HepG2 (cell line): ENCODE measurements at regions not wholly inside any gene's neighbourhood (a gene's known extent, or its start where the extent isn't known, plus 50 kb on each side); places are given as distances from the start of the nearest gene placed in this dataset.

Source experiments
- ATAC-seq: fragments of 200-7000 bp; cut with Tn5 transposase; 3 replicates; pipeline ENCODE4 v1.9.1; 2020; ENCODE audit warnings: mild to moderate bottlenecking, moderate library complexity
- BruUV-seq: library from RNA; stranded (reverse); fragments of 400-500 nt; replicated peaks from 2 replicates; lab custom pipeline; 2021; lab: Mats Ljungman, UMichigan
- CTCF ChIA-PET: fragments of 300-600 bp; formaldehyde crosslinking; extraction: SDS; loops from one replicate; lab custom pipeline; 2021; ENCODE audit warnings: low total read pairs, inconsistent platforms, low intra/inter-chr PET ratio; lab: Yijun Ruan, JAX
- POLR2A ChIA-PET: fragments of 350-600 bp; sonication (Branson Sonifier 250); formaldehyde crosslinking; loops from one replicate; lab custom pipeline; 2020; ENCODE audit warnings: antibody characterized with exemption, inconsistent platforms; lab: Yijun Ruan, JAX
- DNase-seq: peaks from one replicate; pipeline ENCODE4 v3.0.0-alpha.2; 2015; ENCODE audit warnings: low spot score
- FAIRE-seq: peaks from 3 replicates; lab custom pipeline; 2011; peaks lifted over from hg19 to GRCh38; lab: Jason Lieb, UNC
- H2AFZ ChIP-seq: one replicate; pipeline ENCODE4 v1.6.1; 2011; ENCODE audit warnings: low read length, inconsistent platforms
- H3K27ac ChIP-seq: fragments of 300-600 bp; 3 replicates; pipeline ENCODE4 v1.8.0; 2011; ENCODE audit warnings: mixed run types, mild to moderate bottlenecking, mixed read lengths, low read length, inconsistent platforms; ENCODE audit not compliant: insufficient read depth; ENCODE audit errors: extremely low read length
- H3K27me3 ChIP-seq, 2 experiments: fragments of 200-600 bp in 1 of 2; 2 replicates in 1 of 2; 3 replicates in 1 of 2; pipeline versions ENCODE4 v1.6.0 to v1.8.0; 2011; ENCODE audit warnings: low read length in 2 of 2, mild to moderate bottlenecking in 2 of 2, moderate library complexity in 2 of 2, inconsistent platforms in 1 of 2; ENCODE audit not compliant: insufficient read depth in 2 of 2, control insufficient read depth in 1 of 2
- H3K36me3 ChIP-seq, 2 experiments: fragments of 200-600 bp in 1 of 2; replicated peaks in 1 of 2; 2 replicates in 1 of 2; 3 replicates in 1 of 2; pipeline versions ENCODE4 v1.5.1 to v1.8.0; 2011; ENCODE audit warnings: low read length in 2 of 2, inconsistent platforms in 1 of 2; ENCODE audit not compliant: insufficient read depth in 2 of 2, control insufficient read depth in 1 of 2
- H3K4me1 ChIP-seq: 2 replicates; pipeline ENCODE4 v1.5.1; 2012; ENCODE audit warnings: low read length, inconsistent platforms; ENCODE audit not compliant: insufficient read depth
- H3K4me2 ChIP-seq: 2 replicates; pipeline ENCODE4 v1.6.0; 2011; ENCODE audit warnings: low read depth, low read length, inconsistent platforms
- H3K4me3 ChIP-seq, 3 experiments: fragments of 200-600 bp in 1 of 3; sonication (generic), shearing (Covaris generic) in 1 of 3; replicated peaks in 1 of 3; 2 replicates each; pipeline ENCODE4 v1.5.1; 2011 to 2016; ENCODE audit warnings: low read length in 3 of 3, inconsistent platforms in 2 of 3, low read depth in 2 of 3, mild to moderate bottlenecking in 2 of 3, control low read depth in 1 of 3, mixed read lengths in 1 of 3; ENCODE audit not compliant: insufficient read depth in 1 of 3
- H3K79me2 ChIP-seq: one replicate; pipeline ENCODE4 v1.6.1; 2011; ENCODE audit warnings: low read length, inconsistent platforms; ENCODE audit not compliant: insufficient read depth
- H3K9ac ChIP-seq: 2 replicates; pipeline ENCODE4 v1.6.0; 2011; ENCODE audit warnings: mild to moderate bottlenecking, low read depth, low read length, inconsistent platforms; ENCODE audit not compliant: insufficient read depth
- H3K9me3 ChIP-seq: 2 replicates; pipeline ENCODE4 v1.5.1; 2012; ENCODE audit warnings: mild to moderate bottlenecking, low read length
- H4K20me1 ChIP-seq: 2 replicates; pipeline ENCODE4 v1.6.0; 2011; ENCODE audit warnings: inconsistent platforms, mild to moderate bottlenecking, low read length, moderate library complexity; ENCODE audit not compliant: insufficient read depth
- CCDC6 ChIP-seq: sonication (generic); formaldehyde crosslinking; IDR thresholded peaks from 2 replicates; pipeline ENCODE4 v1.8.1; 2022; ENCODE audit warnings: mild to moderate bottlenecking, missing genetic modification reagents, moderate library complexity
- CENPT ChIP-seq: sonication (generic); formaldehyde crosslinking; IDR thresholded peaks from 2 replicates; pipeline ENCODE4 v1.8.0; 2022; ENCODE audit warnings: low read depth, mild to moderate bottlenecking, moderate library complexity, missing genetic modification reagents
- DNMT3B ChIP-seq: conservative IDR thresholded peaks from 2 replicates; pipeline ENCODE4 v1.6.1; 2016; ENCODE audit warnings: missing biosample characterization, control low read depth
- HNF4A ChIP-seq: sonication (generic); formaldehyde crosslinking; IDR thresholded peaks from 2 replicates; pipeline ENCODE4 v1.4.0; 2020; ENCODE audit warnings: missing genetic modification reagents
- JDP2 ChIP-seq: sonication (generic); formaldehyde crosslinking; IDR thresholded peaks from 2 replicates; pipeline ENCODE4 v1.8.1; 2022; ENCODE audit warnings: missing genetic modification reagents, borderline replicate concordance
- KDM3A ChIP-seq: IDR thresholded peaks from 2 replicates; pipeline ENCODE4 v1.6.1; 2018; ENCODE audit warnings: low read depth, missing compliant biosample characterization
- KLF13 ChIP-seq: sonication (generic); formaldehyde crosslinking; IDR thresholded peaks from 2 replicates; pipeline ENCODE4 v1.4.0; 2020; ENCODE audit warnings: mild to moderate bottlenecking, missing genetic modification reagents
- KLF9 ChIP-seq: IDR thresholded peaks from 2 replicates; pipeline ENCODE4 v1.6.1; 2016; ENCODE audit warnings: low read depth
- KMT2B ChIP-seq: IDR thresholded peaks from 2 replicates; pipeline ENCODE4 v1.6.1; 2016; ENCODE audit warnings: missing genetic modification reagents, missing compliant biosample characterization
- POGK ChIP-seq: sonication (generic); formaldehyde crosslinking; conservative IDR thresholded peaks from 2 replicates; pipeline ENCODE4 v1.8.0; 2022; ENCODE audit warnings: mild to moderate bottlenecking, moderate library complexity, missing genetic modification reagents
- RARA ChIP-seq: IDR thresholded peaks from 2 replicates; pipeline ENCODE4 v1.6.1; 2016; ENCODE audit warnings: missing genetic modification reagents, missing compliant biosample characterization
- TEF ChIP-seq: sonication (generic); formaldehyde crosslinking; IDR thresholded peaks from 2 replicates; pipeline ENCODE4 v1.5.0; 2020; ENCODE audit warnings: missing genetic modification reagents
- THAP9 ChIP-seq: sonication (generic); formaldehyde crosslinking; IDR thresholded peaks from 2 replicates; pipeline ENCODE4; 2020; ENCODE audit warnings: missing genetic modification reagents, mild to moderate bottlenecking, borderline replicate concordance
- ZBTB38 ChIP-seq: sonication (generic); formaldehyde crosslinking; IDR thresholded peaks from 2 replicates; pipeline ENCODE4 v1.5.1; 2020; ENCODE audit warnings: mild to moderate bottlenecking, missing genetic modification reagents
- ZNF558 ChIP-seq: sonication (generic); formaldehyde crosslinking; IDR thresholded peaks from 2 replicates; pipeline ENCODE4 v1.9.0; 2022; ENCODE audit warnings: mild to moderate bottlenecking, missing genetic modification reagents, borderline replicate concordance
- ZNF644 ChIP-seq: IDR thresholded peaks from 2 replicates; pipeline ENCODE4 v1.6.1; 2016; ENCODE audit warnings: low read depth
- ZNF7 ChIP-seq: IDR thresholded peaks from 2 replicates; pipeline ENCODE4 v1.6.1; 2016; ENCODE audit warnings: missing biosample characterization, missing genetic modification reagents
- ZNF740 ChIP-seq: sonication (generic); formaldehyde crosslinking; IDR thresholded peaks from 2 replicates; pipeline ENCODE4 v1.4.0; 2020; ENCODE audit warnings: missing genetic modification reagents
- ZNF878 ChIP-seq: sonication (generic); formaldehyde crosslinking; IDR thresholded peaks from 2 replicates; pipeline ENCODE4 v1.8.1; 2023; ENCODE audit warnings: mild to moderate bottlenecking, missing genetic modification reagents, moderate library complexity
- WGBS: methylation state at CpG from one replicate; pipeline ENCODE4 v1.1.6; 2017; ENCODE audit warnings: low lambda C conversion rate; 5-methylcytosine and 5-hydroxymethylcytosine counted together
- in situ Hi-C: cut with HindIII; loops from 2 replicates; pipeline ENCODE4 v1.10.0; 2017; ENCODE audit warnings: low pct_unique_long_range_greater_than_20kb; ENCODE audit not compliant: extremely low pct_ligation_motif_present
- intact Hi-C: fragments of 100-400 bp; cut with micrococcal nuclease; formaldehyde crosslinking; loops from one replicate; pipeline ENCODE4 v1.10.0; 2022; ENCODE audit not compliant: unreplicated experiment

GRCh38 chr7:19248115-19248514 lies 102.9 kb upstream of the FERD3L start:
- BruUV-seq: no TSS peak
- Histone ChIP-seq H3K79me2 (no peaks in the 10 kb centered on the region), H4K20me1 (no peaks in the 10 kb centered on the region), H3K9me3 (peaks cover 71% of the 10 kb centered on the region), H2AFZ (no peak overlapping the region), H3K4me3 (no peak overlapping the region), H3K9ac (no peak overlapping the region), H3K4me1 (no peaks in the 10 kb centered on the region), H3K27ac (no peak overlapping the region), H3K4me2 (no peak overlapping the region), H3K27me3 (no peaks in the 10 kb centered on the region), H3K36me3 (no peaks in the 10 kb centered on the region)
- WGBS: 11% methylated on average over 2 of the region's 2 CpGs
- ATAC-seq (no peak), DNase-seq (no peak), FAIRE-seq (no peak)
- in situ Hi-C loops: no loop called here
- intact Hi-C loops: no loop called here
- TF ChIP-seq CENPT (CRISPR knock-in tag) (no peak), DNMT3B (CRISPR knock-in tag) (no peak), KDM3A (CRISPR knock-in tag) (no peak), ZNF740 (CRISPR knock-in tag) (no peak), KLF9 (CRISPR knock-in tag) (no peak), HNF4A (CRISPR knock-in tag) (no peak), POGK (CRISPR knock-in tag) (no peak), KMT2B (CRISPR knock-in tag) (no peak), JDP2 (no peak), RARA (CRISPR knock-in tag) (no peak), ZNF7 (CRISPR knock-in tag) (no peak), CCDC6 (CRISPR knock-in tag) (no peak), ZNF558 (CRISPR knock-in tag) (no peak), THAP9 (CRISPR knock-in tag) (no peak), TEF (CRISPR knock-in tag) (no peak), KLF13 (CRISPR knock-in tag) (no peak), ZNF878 (CRISPR knock-in tag) (no peak), ZNF644 (CRISPR knock-in tag) (no peak), ZBTB38 (CRISPR knock-in tag) (no peak)
- ChIA-PET POLR2A (no interaction called here), CTCF (no interaction called here)
